CD4-positive, CD25-positive, alpha-beta regulatory T cell (primary cell): ENCODE measurements at regions not wholly inside any gene's neighbourhood (a gene's known extent, or its start where the extent isn't known, plus 50 kb on each side); places are given as distances from the start of the nearest gene placed in this dataset.

Experiments used
- ATAC-seq, 2 donors: fragments of 150-1000 bp; cut with Tn5 transposase; one replicate each; pipeline ENCODE4 v1.10.0; 2021; ENCODE audit warnings: low read depth in 2 of 2, moderate number of reproducible peaks in 2 of 2, moderate library complexity in 1 of 2
- DNase-seq, 3 donors: peaks; one replicate each; pipeline versions ENCODE4 v3.0.0 to v3.0.0-alpha.2; 2012 to 2022; ENCODE audit warnings: mixed read lengths in 1 of 3
- H3K27ac ChIP-seq: one replicate; pipeline ENCODE4 v1.7.0; 2013; ENCODE audit warnings: mild to moderate bottlenecking, low read length; ENCODE audit not compliant: insufficient read depth, poor library complexity, severe bottlenecking
- H3K27me3 ChIP-seq: one replicate; pipeline ENCODE4 v1.7.0; 2013; ENCODE audit warnings: low read length; ENCODE audit not compliant: control insufficient read depth, insufficient read depth
- H3K36me3 ChIP-seq: one replicate; pipeline ENCODE4 v1.7.0; 2013; ENCODE audit warnings: mild to moderate bottlenecking, low read length, moderate library complexity; ENCODE audit not compliant: control insufficient read depth, insufficient read depth
- H3K4me1 ChIP-seq: 2 replicates; pipeline ENCODE4 v1.7.0; 2013; ENCODE audit warnings: mild to moderate bottlenecking, low read length; ENCODE audit not compliant: insufficient read depth, control insufficient read depth, poor library complexity, severe bottlenecking
- H3K4me3 ChIP-seq: one replicate; pipeline ENCODE4 v1.7.0; 2013; ENCODE audit warnings: low read depth, mild to moderate bottlenecking, low read length, moderate library complexity
- H3K9me3 ChIP-seq, 2 experiments: 1 replicate in 1 of 2; 2 replicates in 1 of 2; pipeline ENCODE4 v1.7.0; 2013; ENCODE audit warnings: low read length in 2 of 2, mild to moderate bottlenecking in 1 of 2, moderate library complexity in 1 of 2; ENCODE audit not compliant: control insufficient read depth in 2 of 2
- H3K27ac Mint-ChIP-seq, 3 donors: one replicate each; pipeline ENCODE4 v1.8.0; 2020 to 2022; ENCODE audit warnings: mild to moderate bottlenecking in 3 of 3, mixed read lengths in 3 of 3, moderate library complexity in 2 of 3
- H3K27me3 Mint-ChIP-seq: one replicate; pipeline ENCODE4 v1.8.0; 2022; ENCODE audit warnings: mild to moderate bottlenecking, mixed read lengths
- H3K36me3 Mint-ChIP-seq: one replicate; pipeline ENCODE4 v1.8.0; 2020; ENCODE audit warnings: mixed read lengths
- H3K4me1 Mint-ChIP-seq, 4 donors: one replicate each; pipeline ENCODE4 v1.8.0; 2020 to 2022; ENCODE audit warnings: mixed read lengths in 4 of 4, mild to moderate bottlenecking in 1 of 4
- H3K4me3 Mint-ChIP-seq, 4 donors: one replicate each; pipeline ENCODE4 v1.8.0; 2020 to 2022; ENCODE audit warnings: mild to moderate bottlenecking in 4 of 4, mixed read lengths in 4 of 4, moderate library complexity in 3 of 4
- H3K9me3 Mint-ChIP-seq, 7 donors: one replicate each; pipeline ENCODE4 v1.8.0; 2020 to 2022; ENCODE audit warnings: mixed read lengths in 7 of 7, mild to moderate bottlenecking in 3 of 7, moderate library complexity in 2 of 7

DNA sequence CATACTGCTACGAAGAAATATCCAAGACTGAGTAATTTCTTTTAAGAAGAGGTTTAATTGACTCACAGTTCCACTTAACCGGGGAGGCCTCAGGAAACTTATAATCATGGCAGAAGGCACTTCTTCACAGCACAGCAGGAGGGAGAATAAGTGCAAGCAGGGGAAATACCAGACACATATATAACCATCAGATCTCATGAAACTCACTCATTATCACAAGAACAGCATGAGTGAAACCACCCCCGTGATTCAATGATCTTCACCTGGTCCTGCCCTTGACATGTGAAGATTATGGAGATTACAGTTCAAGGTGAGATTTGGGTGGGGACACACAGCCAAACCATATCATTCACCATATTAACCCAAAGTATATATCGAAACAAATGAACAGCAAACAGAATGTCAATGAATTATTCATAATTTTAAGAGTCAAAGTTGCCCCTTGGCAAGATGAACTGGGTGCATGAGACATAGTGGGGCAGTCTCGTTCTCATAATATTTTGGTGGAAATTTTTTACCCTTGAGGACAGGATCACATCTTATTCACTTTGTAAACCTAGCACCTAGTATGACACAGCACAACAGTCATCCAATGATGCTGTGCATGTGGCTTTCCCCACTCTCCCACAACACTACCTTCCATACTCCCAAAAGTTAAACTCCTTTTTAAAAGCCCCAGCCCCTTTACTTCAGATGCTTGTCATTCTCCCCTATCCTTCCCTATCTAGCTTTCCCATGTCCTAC lies 425.3 kb downstream of the ZEB2 start:
- no peaks in the 10 kb centered on the region for H3K36me3 ChIP-seq
- no peak overlapping the region for H3K27ac ChIP-seq
- DNase-seq = no peak
- Mint-ChIP-seq H3K4me1 (peaks cover 0 to 2% (median 0%) of the 10 kb centered on the region in 4 donors), H3K4me3 (no peak overlapping the region), H3K36me3 (no peaks in the 10 kb centered on the region), H3K27ac (no peak overlapping the region), H3K9me3 (peaks cover 0 to 29% (median 8%) of the 10 kb centered on the region in 7 donors), H3K27me3 (no peaks in the 10 kb centered on the region)
- H3K4me1 ChIP-seq = no peaks in the 10 kb centered on the region
- no peak for ATAC-seq
- peaks cover 0 to 5% of the 10 kb centered on the region in 2 experiments for H3K9me3 ChIP-seq
- no peaks in the 10 kb centered on the region for H3K27me3 ChIP-seq
- no peak overlapping the region for H3K4me3 ChIP-seq

DNA sequence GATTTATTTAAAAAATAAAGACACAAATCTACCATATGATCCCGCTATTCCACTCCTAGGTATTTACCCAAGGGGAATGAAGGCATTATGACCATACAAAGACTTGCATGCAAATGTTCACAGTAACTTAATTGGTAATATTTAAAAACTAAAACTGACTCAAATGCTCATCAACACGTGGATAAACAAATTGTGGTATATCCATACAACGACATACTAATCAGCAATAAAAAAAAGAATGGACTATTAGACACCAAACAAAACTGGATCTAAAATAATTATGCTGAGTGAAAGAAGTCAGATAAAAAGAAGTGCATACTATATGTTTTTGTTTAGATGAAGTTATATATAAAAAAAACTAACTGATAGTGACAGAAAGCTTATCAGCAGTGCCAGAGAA lies 428.3 kb downstream of the ZEB2 start:
- H3K4me3 Mint-ChIP-seq = no peak overlapping the region
- Histone ChIP-seq H3K9me3 (peaks cover 0 to 5% of the 10 kb centered on the region in 2 experiments), H3K4me1 (no peaks in the 10 kb centered on the region), H3K27ac (no peak overlapping the region), H3K4me3 (no peak overlapping the region), H3K27me3 (no peaks in the 10 kb centered on the region), H3K36me3 (no peaks in the 10 kb centered on the region)
- no peak for ATAC-seq
- peaks cover 2 to 45% (median 12%) of the 10 kb centered on the region in 7 donors for H3K9me3 Mint-ChIP-seq
- no peaks in the 10 kb centered on the region for H3K27me3 Mint-ChIP-seq
- peaks cover 6% of the 10 kb centered on the region for H3K36me3 Mint-ChIP-seq
- H3K4me1 Mint-ChIP-seq = no peaks in the 10 kb centered on the region
- H3K27ac Mint-ChIP-seq = no peak overlapping the region
- no peak for DNase-seq

DNA sequence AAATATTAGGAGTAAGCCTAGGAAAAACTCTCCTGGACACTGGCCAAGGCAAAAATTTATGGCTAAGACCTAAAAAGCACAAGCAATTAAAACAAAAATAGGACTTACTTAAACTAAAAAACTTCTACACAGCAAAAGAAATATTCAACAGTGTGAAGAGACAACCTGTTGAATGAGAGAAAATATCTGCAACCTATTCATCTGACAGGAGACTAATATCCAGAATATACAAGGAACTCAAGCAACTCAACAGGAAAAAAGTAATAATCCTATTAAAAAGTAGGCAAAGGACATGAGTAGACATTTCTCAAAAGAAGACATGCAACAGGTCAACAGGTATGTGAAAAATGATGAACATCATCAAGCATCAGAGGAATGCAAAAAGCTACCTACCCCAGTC lies 431.1 kb downstream of the ZEB2 start:
- Mint-ChIP-seq H3K9me3 (peaks cover 2 to 33% (median 12%) of the 10 kb centered on the region in 7 donors), H3K27ac (no peak overlapping the region), H3K27me3 (no peaks in the 10 kb centered on the region), H3K36me3 (peaks cover 6% of the 10 kb centered on the region), H3K4me1 (no peaks in the 10 kb centered on the region), H3K4me3 (no peak overlapping the region)
- DNase-seq (no peak), ATAC-seq (no peak)
- H3K27ac ChIP-seq = no peak overlapping the region
- no peak overlapping the region for H3K4me3 ChIP-seq
- H3K4me1 ChIP-seq = no peaks in the 10 kb centered on the region
- no peaks in the 10 kb centered on the region for H3K36me3 ChIP-seq
- no peaks in the 10 kb centered on the region for H3K27me3 ChIP-seq
- H3K9me3 ChIP-seq = peaks cover 0 to 5% of the 10 kb centered on the region in 2 experiments

DNA sequence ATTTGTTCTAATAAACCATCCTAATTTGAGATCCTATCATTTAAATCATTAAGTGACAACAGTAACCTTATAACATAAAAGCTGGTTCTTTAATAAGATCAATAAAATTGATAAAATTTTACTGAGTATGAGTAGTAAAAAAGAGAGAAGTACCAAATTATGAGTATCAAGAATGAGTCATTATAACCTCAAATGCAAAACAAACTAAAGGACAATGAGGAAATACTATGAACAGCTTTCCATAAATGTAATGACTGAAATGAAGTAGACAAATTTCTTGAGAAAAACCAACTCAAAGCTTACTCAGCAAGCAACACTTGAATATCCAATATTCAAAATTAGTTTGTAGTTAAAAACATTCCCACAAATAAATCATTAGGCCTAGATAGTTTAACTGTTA lies 433.0 kb downstream of the ZEB2 start:
- ATAC-seq (no peak), DNase-seq (no peak)
- no peaks in the 10 kb centered on the region for H3K27me3 Mint-ChIP-seq
- H3K27ac ChIP-seq = no peak overlapping the region
- H3K4me1 ChIP-seq = no peaks in the 10 kb centered on the region
- H3K4me1 Mint-ChIP-seq = no peaks in the 10 kb centered on the region
- peaks cover 10% of the 10 kb centered on the region for H3K36me3 Mint-ChIP-seq
- H3K9me3 ChIP-seq = peaks cover 0 to 5% of the 10 kb centered on the region in 2 experiments
- H3K27ac Mint-ChIP-seq = no peak overlapping the region
- H3K4me3 ChIP-seq = no peak overlapping the region
- peaks cover 2 to 31% (median 10%) of the 10 kb centered on the region in 7 donors for H3K9me3 Mint-ChIP-seq
- H3K27me3 ChIP-seq = no peaks in the 10 kb centered on the region
- no peaks in the 10 kb centered on the region for H3K36me3 ChIP-seq
- H3K4me3 Mint-ChIP-seq = no peak overlapping the region

DNA sequence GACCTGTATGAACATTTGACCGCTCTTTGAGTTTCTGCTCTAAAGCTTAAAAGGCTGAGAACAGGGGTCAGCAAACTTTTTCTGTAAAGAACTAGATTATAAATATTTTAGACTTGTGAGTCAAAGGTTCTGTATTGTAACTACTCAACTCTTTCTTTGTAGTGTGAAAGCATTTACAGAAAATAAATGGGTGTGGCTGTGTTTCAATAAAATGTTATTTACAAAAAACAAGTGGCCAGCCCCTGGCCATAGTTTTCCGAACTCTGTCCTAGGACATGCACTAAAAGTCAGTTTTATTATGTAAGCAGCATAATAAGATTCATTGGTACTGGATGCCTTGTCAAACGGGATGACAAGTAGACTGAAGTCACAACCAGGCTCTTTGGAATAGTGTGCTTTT lies 434.9 kb downstream of the ZEB2 start:
- Mint-ChIP-seq H3K27me3 (no peaks in the 10 kb centered on the region), H3K4me3 (no peak overlapping the region), H3K4me1 (no peaks in the 10 kb centered on the region), H3K36me3 (peaks cover 13% of the 10 kb centered on the region), H3K9me3 (peaks cover 2 to 17% (median 6%) of the 10 kb centered on the region in 7 donors), H3K27ac (no peak overlapping the region)
- Histone ChIP-seq H3K27me3 (no peaks in the 10 kb centered on the region), H3K27ac (no peak overlapping the region), H3K9me3 (no peaks in the 10 kb centered on the region), H3K36me3 (no peaks in the 10 kb centered on the region), H3K4me3 (no peak overlapping the region), H3K4me1 (no peaks in the 10 kb centered on the region)
- DNase-seq = no peak
- ATAC-seq = no peak

DNA sequence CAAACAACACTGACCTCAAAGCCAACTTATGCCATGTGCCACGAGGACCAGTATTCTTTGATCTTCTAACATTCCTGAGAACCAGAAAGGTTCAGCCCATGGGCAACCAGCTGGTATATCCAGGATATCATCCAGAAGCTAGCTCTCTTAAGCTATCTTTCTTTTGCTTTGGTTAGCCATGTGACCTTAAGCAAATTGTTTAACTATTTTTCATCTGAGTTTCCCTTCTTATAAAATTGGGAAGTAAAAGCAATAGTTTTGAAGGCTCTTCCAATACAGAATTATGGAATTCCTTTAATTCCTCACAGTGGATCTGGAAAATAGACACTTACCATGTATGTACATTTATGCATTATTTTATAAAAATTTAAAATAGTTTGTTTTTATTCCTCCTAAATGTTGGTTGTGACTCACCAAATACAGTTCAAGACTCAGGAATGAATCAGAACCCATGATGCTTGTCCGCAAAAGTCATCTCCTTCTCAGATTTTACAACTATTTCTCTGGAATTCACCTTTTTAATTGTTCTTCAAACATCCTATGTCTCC lies 435.7 kb downstream of the ZEB2 start:
- Mint-ChIP-seq H3K9me3 (peaks cover under 1 to 13% (median 3%) of the 10 kb centered on the region in 7 donors), H3K4me3 (no peak overlapping the region), H3K4me1 (no peaks in the 10 kb centered on the region), H3K36me3 (peaks cover 13% of the 10 kb centered on the region), H3K27me3 (no peaks in the 10 kb centered on the region), H3K27ac (no peak overlapping the region)
- Histone ChIP-seq H3K27me3 (no peaks in the 10 kb centered on the region), H3K27ac (no peak overlapping the region), H3K9me3 (no peaks in the 10 kb centered on the region), H3K4me1 (no peaks in the 10 kb centered on the region), H3K36me3 (no peaks in the 10 kb centered on the region), H3K4me3 (no peak overlapping the region)
- ATAC-seq (no peak), DNase-seq (no peak)

DNA sequence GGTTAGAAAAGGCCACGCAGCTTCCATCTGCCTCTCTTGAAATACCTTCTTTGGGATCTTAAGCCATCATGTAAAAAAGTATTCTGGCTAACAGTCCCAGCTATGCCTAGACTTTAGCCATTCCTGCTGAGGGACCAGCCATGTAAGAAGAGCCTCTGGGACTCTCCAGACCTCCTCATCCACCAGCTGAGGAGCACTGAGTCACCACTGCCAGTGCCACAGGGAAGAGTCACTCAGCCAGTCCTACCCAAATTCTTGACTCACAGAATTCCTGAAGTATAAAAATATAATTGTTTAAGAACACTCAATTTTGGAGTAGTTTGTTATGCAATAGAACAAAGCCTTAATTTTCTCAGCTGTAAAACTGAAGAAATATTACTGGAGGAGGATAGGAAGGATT lies 436.7 kb downstream of the ZEB2 start:
- no peak overlapping the region for H3K4me3 Mint-ChIP-seq
- H3K4me3 ChIP-seq = no peak overlapping the region
- H3K27me3 Mint-ChIP-seq = no peaks in the 10 kb centered on the region
- DNase-seq (no peak), ATAC-seq (no peak)
- no peaks in the 10 kb centered on the region for H3K9me3 ChIP-seq
- H3K27me3 ChIP-seq = no peaks in the 10 kb centered on the region
- no peak overlapping the region for H3K27ac Mint-ChIP-seq
- no peaks in the 10 kb centered on the region for H3K4me1 ChIP-seq
- peaks cover 9% of the 10 kb centered on the region for H3K36me3 Mint-ChIP-seq
- peaks cover 0 to 11% (median 3%) of the 10 kb centered on the region in 7 donors for H3K9me3 Mint-ChIP-seq
- no peak overlapping the region for H3K27ac ChIP-seq
- H3K36me3 ChIP-seq = no peaks in the 10 kb centered on the region
- H3K4me1 Mint-ChIP-seq = no peaks in the 10 kb centered on the region

DNA sequence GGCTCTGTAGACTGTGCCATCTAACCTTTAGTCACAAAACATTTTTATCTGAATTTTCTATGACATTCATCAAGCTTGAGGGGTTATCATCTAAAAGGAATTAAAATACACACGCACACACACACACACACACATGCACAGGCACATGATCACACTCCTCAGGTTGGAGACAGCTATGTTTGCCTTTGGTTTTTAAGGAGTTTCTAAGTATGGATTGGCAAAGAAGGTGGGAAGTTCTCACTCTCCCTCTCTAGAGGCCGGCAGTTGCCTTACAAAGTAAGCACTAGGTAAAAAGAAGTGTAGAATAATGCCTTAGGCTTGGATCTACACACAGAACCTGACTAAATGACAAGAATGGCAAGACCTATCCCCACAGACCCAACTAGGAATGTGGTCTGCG lies 437.1 kb downstream of the ZEB2 start:
- DNase-seq = no peak
- H3K9me3 ChIP-seq = no peaks in the 10 kb centered on the region
- peaks cover 7% of the 10 kb centered on the region for H3K36me3 Mint-ChIP-seq
- H3K4me1 ChIP-seq = no peaks in the 10 kb centered on the region
- H3K4me3 Mint-ChIP-seq = no peak overlapping the region
- no peak for ATAC-seq
- no peak overlapping the region for H3K4me3 ChIP-seq
- no peaks in the 10 kb centered on the region for H3K27me3 Mint-ChIP-seq
- H3K9me3 Mint-ChIP-seq = peaks cover 0 to 6% (median under 1%) of the 10 kb centered on the region in 7 donors
- H3K27ac Mint-ChIP-seq = no peak overlapping the region
- no peaks in the 10 kb centered on the region for H3K4me1 Mint-ChIP-seq
- H3K36me3 ChIP-seq = no peaks in the 10 kb centered on the region
- no peak overlapping the region for H3K27ac ChIP-seq
- no peaks in the 10 kb centered on the region for H3K27me3 ChIP-seq
